OCI-LY7 (cell line): ENCODE measurements at regions not wholly inside any gene's neighbourhood (a gene's known extent, or its start where the extent isn't known, plus 50 kb on each side); places are given as distances from the start of the nearest gene placed in this dataset.

Source experiments
- CTCF ChIP-seq: fragments of 200-600 bp; sonication (generic); conservative IDR thresholded peaks from 2 replicates; pipeline ENCODE4 v1.5.1; 2014; ENCODE audit warnings: mild to moderate bottlenecking, antibody characterized with exemption, low read length, moderate library complexity, mixed read lengths
- EZH2phosphoT487 ChIP-seq: fragments of 200-600 bp; sonication (generic); IDR thresholded peaks from 2 replicates; pipeline ENCODE4 v1.6.1; 2018; ENCODE audit warnings: low read depth, borderline replicate concordance, mild to moderate bottlenecking, mixed run types, antibody characterized with exemption, low read length, moderate library complexity, mixed read lengths

- TF ChIP-seq CTCF: no peak
- no peak for TF ChIP-seq EZH2phosphoT487
Measured at GRCh38 chrX:10781847-10782530, 161.6 kb upstream of the MID1 start.
